NCI-H446 (cell line): ENCODE measurements at regions not wholly inside any gene's neighbourhood (a gene's known extent, or its start where the extent isn't known, plus 50 kb on each side); places are given as distances from the start of the nearest gene placed in this dataset.
"Not testable (repeated sequence)": the region's sequence is repeated elsewhere in the genome, so short reads cannot be mapped to it uniquely, and the experiment has no call there.

Source experiments
- DNase-seq, 2 experiments: peaks; one replicate each; lab custom pipeline; 2025; lab: John Stamatoyannopoulos, UW

DNA sequence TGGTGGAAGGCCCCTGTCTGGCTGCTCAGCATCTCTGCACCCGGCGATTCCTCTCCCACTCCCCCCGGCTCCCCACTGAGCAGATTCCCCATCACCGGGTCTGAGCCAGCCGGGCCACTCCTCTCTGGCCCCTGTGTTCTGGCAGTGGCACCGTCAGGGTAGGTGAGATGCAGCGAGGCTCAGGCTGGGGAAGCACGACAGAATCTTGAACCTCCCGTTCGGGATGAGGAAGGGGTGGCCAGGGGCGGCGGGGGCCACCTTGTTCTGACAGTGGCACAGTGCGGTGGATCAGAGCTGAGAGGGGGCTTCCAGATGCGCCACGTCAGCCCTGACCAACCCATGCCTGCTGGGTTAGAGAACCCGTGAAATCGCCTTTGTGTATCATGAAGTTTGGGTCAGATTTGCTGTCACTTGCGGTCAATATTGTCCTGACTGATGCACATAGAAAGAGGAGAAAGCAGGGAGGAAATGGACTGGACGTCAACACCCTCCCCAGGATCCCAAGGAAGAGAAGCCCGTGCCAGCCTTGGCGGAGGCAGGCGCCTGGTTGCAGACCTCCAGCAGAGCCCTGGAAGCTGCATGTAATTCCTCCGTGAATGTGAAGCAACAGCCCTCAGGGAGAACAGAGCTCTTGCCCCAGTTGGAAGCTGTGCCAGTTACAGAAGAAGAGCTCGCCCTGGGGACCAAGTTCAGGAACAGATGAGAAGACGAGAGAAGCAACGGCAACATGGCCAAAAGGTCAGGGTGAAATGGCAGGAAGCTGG lies 137.1 kb upstream of the SFSWAP start:
- DNase-seq = no peak

DNA sequence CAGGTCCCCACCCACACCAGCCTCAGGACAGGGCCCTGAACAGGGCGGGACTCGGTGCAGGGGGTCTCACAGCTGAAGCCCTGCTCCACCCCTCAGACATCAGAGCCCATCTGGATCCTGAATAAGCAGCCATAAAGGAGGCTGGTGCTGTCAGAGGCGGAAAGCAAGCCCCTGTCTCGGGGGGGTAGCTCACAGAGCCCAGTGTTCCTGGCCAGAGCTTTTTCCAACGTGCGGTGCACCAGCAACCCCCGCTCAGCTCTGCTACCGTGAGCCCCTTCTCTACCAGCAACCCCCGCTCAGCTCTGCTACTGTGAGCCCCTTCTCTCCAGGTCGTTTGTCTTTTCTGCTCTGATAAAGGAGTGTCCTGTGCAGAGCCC lies 136.5 kb upstream of the SFSWAP start:
- no peak for DNase-seq

DNA sequence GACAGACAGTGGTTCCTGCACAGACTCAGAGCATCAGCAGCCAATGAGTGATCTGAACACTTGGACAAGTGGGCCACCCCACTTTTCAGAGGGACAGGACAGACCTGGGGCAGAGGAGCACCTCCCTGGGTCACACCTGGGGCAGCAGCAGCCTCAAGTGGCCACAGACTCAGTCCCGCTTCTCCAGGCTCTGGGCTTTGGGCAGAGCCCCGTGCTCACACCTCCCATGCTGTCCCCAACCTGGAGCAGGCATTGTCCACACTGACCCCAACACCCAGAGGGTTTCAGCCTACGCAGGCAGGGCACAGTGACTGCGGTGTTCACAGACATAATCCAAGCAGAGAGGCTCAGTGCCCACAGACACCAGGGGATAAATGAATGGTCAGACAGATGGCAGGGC lies 135.5 kb upstream of the SFSWAP start:
- DNase-seq = no peak

DNA sequence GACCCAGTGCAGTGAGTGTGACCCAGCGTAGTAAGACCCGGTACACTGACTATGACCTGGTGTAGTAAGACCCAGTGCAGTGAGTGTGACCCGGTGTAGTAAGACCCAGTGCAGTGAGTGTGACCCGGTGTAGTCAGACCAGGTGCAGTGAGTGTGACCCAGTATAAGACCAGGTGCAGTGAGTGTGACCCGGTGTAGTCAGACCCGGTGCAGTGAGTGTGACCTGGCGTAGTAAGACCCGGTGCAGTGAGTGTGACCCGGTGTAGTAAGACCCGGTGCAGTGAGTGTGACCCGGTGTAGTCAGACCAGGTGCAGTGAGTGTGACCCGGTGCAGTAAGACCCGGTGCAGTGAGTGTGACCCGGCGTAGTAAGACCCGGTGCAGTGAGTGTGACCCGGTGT lies 134.2 kb upstream of the SFSWAP start:
- not testable (repeated sequence) for DNase-seq

DNA sequence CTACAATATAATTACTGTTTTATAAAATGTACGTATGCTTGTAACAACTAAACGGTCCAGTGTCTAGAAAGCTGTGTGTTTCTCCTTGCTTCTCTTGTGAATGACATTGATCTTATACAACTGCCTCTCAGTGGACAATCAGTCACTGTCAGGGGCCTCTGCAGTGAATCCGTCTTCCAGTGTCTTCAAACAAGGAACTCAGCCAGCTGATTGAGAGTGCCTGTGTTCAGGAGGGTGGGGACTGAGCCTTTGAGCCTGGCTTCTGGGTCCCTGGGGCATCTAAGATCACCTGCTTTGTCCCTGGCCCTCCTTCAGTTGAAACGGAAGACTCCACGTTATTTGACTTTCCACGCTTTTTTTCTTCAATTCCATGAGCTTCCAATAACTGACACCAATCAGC lies 133.1 kb upstream of the SFSWAP start:
- DNase-seq = no peak

DNA sequence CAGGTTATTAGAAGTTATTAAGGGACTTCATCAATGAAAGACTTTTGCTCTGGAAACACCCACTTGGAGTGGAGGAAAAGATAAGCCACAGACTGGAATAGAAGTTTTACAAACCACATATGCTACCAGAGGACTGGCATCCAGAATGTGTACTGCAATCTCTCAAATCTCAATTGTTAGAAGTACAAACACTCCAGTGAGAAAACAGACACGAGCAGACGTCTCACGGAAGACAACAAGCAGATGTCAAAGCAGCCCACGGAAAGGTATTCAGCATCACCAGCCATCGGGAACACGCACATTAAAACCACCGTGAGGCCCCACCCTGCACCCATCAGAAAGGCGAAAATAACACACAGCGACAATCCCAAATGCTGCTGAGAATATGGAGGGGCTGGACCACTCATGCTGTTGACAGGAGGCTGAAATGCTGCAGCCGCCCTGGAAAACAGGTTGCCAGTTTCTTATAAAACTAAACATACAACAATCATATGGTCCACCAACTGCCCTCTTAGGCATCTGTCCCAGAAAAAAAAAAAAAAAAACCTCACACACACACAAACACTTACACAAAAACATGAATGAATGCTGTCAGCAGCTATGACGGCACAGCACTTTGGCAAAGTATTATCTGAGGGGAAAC lies 131.9 kb upstream of the SFSWAP start:
- DNase-seq = no peak

DNA sequence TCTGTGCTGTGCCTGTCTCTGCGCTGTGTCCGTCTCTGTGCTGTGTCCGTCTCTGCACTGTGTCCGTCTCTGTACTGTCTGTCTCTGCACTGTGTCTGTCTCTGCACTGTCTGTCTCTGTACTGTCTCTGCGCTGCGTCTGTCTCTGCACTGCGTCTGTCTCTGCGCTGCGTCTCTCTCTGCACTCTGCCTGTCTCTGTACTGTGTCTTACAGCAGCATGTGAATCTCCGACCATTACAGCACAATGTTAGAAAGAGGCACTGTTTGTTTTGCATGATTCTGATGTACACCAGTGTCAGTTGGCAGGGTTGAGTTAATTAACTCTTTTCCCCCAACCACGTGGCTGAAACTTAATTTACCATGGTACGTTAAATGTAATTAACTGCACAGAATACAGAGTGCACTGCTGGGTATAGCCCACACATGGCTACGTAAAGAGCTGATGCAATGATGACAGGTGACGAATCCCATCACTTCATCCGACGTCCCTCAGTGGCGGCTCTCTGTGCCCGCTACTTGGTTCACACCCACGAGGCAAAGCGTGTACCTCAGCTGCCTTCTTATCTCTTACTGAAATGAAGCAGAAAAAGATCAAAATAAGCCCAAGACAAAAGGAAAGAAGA lies 127.7 kb upstream of the SFSWAP start:
- DNase-seq = no peak

DNA sequence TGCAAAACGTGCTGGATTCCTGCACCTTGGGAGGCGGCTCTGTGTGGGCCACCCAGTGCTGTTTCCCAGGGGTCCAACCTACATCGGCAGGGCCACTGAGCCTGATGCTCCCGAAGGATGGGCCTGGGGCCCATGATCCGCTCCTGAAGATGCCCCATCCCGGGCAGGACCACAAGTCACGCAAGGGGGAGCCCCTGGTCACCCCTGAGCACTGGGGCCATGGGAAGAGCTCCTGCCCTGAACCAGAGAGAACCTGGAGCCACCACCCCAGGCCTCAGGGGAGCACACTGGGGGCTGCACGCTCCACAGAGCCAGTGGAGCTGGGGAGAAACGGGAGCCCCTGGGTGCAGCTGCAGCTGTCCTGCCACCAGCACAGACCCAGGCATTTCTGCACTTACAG lies 124.6 kb upstream of the SFSWAP start:
- no peak for DNase-seq

DNA sequence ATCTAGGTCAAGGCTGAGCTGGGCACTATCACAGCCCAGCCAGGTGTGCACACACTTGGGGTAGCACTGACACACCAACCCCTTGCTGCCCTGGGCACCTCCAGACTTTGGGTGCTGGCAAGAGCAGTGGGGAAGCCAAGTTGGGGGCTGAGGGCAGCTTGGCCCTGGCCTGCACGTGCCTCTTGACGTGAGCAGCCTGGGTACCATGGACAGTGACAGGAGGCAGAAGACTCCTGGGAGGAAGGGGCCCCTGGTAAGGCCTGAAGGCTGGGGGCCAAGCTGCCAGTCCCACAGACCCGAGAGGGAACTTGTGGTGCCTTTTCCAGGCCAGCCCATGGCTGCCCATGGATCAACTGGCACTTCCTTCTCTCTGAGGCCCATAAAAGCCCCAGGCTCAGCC lies 124.1 kb upstream of the SFSWAP start:
- DNase-seq = no peak

DNA sequence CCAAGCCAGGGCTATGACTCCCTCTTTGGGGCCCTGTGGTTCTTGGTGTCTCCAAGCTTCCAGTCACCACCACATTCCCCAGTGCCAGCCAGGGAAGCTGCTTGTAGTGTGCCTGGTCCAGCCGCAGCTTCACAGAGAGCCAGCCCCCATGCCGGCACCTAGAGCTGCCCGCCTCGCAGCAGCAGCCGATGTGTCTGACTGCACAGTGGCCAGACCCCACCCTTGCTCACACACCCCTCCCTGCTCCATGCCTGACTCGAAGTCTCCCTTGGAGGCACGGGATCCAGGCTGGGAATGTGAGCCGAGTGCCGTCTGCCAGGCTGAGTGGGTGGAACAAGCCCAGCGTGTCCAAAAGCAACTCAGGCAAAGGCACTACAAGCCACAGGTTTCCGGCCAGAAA lies 123.3 kb upstream of the SFSWAP start:
- no peak for DNase-seq

DNA sequence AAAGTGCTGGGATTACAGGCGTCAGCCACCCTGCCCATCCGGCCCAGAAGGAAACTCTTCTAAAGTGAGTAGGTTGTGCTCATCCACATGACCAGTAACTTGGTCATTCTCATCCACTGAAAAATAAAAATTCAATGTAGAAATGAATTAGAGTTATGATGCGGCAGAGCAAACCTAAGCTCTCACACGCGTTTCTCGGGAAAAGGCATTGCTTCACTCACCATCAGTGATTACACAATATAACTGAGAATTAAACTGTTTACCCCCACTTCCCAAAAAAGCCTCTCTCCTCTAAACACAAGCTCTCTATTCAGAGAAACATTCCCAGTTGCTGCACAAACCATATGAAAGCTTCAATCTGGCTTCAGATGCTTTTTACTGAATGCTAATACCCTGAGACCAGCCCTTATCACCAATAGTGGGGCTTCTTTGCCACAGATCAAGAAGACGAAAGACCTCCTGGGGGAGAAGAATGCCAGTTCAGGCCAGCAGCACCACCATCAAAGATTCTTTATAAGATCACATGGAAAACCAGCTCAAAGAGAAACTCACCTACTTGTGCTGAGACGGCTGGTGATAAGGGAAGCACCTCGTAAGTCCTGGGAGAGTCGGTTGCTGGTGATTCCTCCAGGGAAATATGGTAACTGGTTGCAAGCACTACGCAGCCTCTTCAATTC lies 121.5 kb upstream of the SFSWAP start:
- no peak for DNase-seq

DNA sequence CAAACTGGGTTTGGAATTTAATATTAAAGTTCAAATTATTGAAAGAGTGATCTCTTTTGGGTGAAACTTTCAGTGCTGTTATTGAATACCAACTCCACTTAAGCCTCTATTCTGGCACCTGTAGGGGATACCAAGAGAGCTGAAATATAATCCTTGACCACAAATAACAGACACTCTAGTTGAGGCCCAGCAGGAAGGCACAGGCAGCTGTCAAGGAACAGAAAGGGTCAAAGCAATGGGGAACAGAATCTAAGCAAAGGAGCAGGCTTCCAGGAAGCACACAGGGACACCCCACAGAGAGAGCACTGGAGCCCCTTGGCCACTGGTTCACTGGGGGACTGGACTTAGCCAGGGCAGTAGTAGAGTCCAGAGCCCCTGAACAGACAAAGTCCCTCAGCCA lies 120.9 kb upstream of the SFSWAP start:
- DNase-seq = no peak

DNA sequence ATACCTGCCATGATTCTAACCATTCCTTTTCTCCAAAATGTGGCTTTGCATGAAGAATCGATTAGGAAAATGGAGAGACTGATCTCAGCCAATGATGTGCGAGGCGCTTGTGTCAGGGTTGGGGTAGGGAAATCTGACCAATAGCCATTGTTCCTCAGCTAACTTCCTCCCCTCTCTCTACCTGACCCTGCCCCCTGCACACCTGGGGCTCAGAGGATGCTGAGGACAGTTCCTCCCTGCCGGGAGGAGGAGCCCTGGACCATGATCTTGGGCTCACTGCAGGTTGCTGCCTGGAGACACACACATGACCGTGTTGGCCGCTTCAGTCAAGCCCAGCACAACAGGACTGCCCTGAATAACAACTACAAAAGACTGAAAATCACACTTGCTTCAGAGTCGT lies 119.8 kb upstream of the SFSWAP start:
- no peak for DNase-seq

DNA sequence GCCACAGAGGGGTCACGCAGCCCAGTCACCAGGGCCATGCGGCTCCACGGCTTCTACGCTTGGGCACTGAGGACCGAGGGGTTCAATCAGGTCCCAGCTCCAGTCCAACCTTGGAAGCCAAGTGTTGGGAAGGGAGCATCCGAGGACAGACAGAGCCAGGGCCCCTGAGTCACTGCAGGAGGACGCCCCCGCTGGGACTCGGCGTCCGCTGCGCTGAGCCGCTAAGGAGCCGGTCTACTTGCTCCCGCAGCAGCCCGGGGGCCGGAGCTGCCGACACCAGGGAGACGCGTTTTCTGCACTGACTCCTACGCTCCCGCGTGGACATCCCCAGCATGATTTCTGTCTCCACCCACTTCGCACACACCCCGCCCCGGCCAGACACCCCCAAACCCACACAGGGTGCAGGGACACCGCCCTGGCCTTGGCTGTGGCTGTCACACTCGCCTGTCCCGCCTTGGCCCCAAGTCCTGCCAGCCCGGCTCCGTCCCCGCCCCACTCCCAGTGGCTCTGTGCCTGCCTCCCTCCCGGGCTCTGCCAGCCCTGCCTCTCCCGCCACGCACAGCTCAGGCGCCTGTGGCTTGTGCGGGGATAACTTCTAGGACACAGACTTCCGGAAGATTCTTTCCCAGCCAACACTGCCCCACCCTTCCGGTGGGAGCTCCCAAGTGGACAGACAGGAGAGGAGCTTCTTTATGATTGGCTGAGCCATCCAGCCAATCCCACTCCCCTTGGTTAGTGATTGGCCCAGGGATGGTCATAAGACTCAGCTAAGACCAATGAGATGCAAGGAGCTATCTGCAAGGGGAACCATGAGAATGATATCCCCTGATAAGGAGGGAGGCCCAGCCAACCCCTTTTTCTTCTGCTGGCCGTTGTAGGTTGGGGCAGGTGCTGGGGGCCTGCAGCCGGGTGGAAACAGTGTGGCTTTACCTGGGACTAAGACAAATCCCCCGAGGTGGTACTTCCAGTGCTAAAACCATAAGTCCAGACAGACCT lies 118.9 kb upstream of the SFSWAP start:
- DNase-seq = no peak

DNA sequence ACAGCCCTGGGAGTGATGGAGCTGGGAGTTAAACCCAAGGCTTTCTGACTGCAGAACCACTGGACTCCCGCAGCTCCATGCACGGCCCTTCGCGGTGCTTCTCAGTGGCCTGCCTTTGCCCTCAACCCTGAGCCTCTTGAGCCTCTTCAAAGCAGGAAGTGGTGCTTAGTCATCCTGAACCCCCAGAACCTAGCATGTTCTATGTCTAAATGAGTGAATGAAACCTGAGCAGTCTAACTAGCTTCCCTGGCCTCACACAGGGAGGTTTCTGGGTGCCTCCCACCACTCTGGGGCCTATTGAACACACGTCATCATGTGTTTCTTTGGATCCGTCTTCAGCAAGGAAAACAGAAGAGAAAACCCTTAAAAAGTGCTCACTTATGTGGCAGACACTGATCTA lies 117.9 kb upstream of the SFSWAP start:
- DNase-seq = no peak

DNA sequence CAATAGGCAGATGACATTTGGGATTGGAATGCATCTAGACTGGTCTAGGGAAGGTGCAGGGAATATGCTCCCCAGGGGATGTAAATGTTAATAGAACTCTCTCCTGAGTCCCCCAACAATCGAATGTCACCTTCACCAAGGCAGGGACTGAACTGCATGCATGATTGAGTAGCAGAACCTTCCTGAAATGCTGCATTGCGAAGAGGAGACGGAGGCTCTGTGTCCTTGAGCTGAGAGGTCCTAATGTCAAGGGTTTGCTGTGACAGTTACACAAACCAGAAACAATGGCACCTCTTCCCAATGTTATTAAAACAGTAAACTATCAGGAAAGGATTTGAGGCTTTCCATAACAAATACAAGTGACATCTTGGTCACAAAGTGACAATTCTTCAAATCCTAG lies 117.5 kb upstream of the SFSWAP start:
- DNase-seq = no peak

DNA sequence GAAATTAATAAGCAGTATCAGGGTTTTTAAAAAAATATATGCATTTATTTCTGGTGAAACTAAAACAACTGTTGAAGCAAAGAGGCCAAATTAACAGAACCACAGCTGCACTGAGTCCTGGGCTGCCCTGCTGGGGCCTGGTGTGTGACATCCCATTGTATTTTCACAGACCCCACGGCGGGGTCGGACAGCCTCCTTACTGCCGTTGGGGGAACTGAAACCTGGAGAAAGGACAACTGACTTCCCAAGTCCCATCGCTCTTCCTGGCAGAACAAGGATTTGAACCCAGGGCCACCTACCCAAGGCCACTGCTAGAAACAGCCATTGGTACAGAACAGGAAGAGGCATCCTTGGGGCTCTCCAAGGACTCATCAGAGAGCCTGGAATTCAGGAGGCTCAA lies 114.8 kb upstream of the SFSWAP start:
- DNase-seq = no peak

DNA sequence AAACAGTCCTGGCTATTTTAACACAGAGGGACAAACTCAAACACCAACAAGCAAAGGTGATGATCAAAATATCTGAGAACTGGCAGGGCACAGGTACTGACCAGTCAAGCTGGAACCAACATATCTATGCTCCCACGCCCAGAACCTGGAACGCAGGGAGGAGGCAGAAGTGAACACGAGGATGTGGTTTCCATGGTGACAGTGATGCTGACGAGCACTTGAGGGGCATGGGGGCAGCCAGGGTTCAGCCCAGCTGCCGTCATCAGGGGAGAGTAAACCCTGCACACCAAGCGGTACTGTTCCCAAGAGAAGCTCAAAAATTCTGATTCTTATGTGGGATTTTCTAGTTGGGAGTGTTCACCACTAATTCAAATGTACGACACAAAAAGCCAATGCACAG lies 113.6 kb upstream of the SFSWAP start:
- no peak for DNase-seq

DNA sequence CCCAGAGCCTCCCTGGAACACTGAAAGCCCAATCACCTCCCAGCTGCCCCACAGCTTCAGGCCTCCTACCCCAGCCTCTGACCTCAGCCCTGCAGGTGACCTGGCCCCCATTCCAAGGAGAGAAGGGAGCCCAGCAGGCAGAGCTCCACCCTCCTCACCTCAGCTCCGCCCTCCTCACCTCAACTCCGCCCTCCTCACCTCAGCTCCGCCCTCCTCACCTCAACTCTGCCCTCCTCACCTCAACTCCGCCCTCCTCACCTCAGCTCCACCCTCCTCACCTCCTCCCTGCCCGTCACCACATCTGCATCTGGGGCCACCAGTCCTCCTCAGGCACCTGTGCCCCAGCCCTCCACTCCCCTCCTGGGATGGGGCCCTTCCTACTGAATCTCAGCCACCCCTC lies 112.2 kb upstream of the SFSWAP start:
- DNase-seq = no peak

DNA sequence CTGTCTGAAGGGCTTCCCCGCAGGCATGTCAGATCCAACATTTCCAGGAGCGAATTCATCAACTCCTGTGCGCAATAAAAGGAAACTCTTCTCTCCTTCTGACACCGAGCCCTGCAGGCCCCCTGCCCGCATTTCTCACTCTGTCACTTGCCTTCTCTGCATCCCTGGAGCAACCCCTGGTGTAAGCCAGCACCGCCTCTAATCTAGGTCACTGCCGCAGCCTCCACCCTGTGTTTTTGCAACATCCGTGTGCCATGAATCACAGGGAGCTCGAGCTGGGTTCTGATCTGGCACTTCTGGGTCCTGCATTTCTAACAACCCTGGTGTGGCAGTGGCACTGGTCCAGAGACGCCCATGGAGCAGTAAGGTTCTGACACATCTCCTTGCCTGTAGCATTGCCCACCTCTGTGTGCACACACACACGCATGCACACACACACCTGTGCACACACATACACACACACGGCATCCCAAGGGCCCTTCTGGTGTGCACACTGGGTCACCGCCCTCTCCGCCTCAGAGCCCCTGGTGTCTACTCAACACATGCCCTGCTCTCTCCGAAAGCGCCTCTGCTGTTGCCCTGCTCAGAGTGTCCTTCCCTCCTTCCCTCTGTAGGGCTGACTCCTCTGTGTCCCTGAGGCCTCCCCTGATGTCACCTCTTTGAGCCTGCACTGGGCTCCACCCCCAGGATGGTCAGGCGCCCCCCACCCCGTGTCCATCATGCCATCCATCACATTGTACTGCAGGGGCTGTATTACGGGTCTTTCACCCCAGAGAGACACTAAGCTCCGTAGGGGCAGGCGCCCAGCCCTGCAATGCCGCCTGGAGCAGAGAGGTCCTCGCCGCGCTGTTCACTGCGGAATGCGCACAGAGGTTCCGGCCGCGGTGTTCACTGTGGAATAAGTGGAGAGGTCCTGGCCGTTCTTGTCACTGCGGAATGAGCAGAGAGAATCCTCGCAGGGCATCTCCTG lies 111.4 kb upstream of the SFSWAP start:
- DNase-seq = no peak

DNA sequence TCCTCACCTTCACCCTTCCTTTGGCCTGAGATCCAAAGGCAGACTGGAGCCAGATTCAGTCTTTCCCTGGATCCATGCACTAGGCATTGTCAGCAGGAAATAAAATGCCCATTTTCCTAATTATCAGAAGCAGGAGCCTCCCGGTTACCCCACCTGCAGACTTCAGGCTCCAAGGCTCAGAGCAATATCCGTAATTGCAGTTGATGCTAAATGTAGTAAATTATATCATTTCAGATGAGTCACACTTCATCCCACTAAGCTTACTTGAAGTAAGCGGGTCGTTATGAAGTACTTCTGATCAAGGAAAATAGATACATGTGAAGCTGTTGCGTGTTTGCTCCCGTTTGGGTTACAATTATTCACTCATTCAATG lies 110.7 kb upstream of the SFSWAP start:
- no peak for DNase-seq
